Suprapubic skin (tissue), 4 donors: ENCODE measurements at regions not wholly inside any gene's neighbourhood (a gene's known extent, or its start where the extent isn't known, plus 50 kb on each side); places are given as distances from the start of the nearest gene placed in this dataset.

Source experiments
- DNase-seq, 2 donors: peaks; one replicate each; pipeline ENCODE4 v3.0.0-alpha.2; 2019; ENCODE audit warnings: low spot score in 2 of 2
- H3K27ac ChIP-seq: fragments of 200-600 bp; sonication (generic); one replicate; pipeline ENCODE4 v1.5.1; 2019
- H3K27me3 ChIP-seq: fragments of 200-600 bp; sonication (generic); one replicate; pipeline ENCODE4 v1.5.1; 2019
- H3K36me3 ChIP-seq: fragments of 200-600 bp; sonication (generic); one replicate; pipeline ENCODE4 v1.5.1; 2019
- H3K4me1 ChIP-seq: fragments of 200-600 bp; sonication (generic); one replicate; pipeline ENCODE4 v1.5.1; 2019
- H3K4me3 ChIP-seq: fragments of 200-600 bp; sonication (generic); one replicate; pipeline ENCODE4 v1.5.1; 2019; ENCODE audit warnings: mild to moderate bottlenecking
- H3K9me3 ChIP-seq: fragments of 200-600 bp; sonication (generic); one replicate; pipeline ENCODE4 v1.5.1; 2019
- EP300 ChIP-seq: sonication (generic); formaldehyde crosslinking; IDR thresholded peaks from one replicate; pipeline ENCODE4 v1.6.1; 2017; ENCODE audit warnings: antibody characterized with exemption
- POLR2A ChIP-seq, 2 donors: fragments of 450-650 bp; IDR thresholded peaks; one replicate each; pipeline ENCODE4 v1.6.1; 2017; ENCODE audit warnings: antibody characterized with exemption in 2 of 2, mild to moderate bottlenecking in 2 of 2, moderate library complexity in 2 of 2
- POLR2AphosphoS5 ChIP-seq, 3 donors: sonication (generic); formaldehyde crosslinking; IDR thresholded peaks; one replicate each; pipeline ENCODE4 v1.6.1; 2017; ENCODE audit warnings: antibody characterized with exemption in 3 of 3
- WGBS: methylation state at CpG from one replicate; pipeline ENCODE4 v1.1.5; 2018; 5-methylcytosine and 5-hydroxymethylcytosine counted together
- TF ChIP-seq, protein P1 (sequence below), 2 donors: fragments of 200-600 bp in 1 of 2; fragments of 450-650 bp in 1 of 2; sonication (generic) in 1 of 2; IDR thresholded peaks; one replicate each; pipeline ENCODE4 v1.5.1; 2016 to 2019; ENCODE audit warnings: antibody characterized with exemption in 2 of 2, mild to moderate bottlenecking in 1 of 2, moderate library complexity in 1 of 2

- no peak for DNase-seq
- no peak for TF ChIP-seq POLR2AphosphoS5 (IDR thresholded peaks at IDR 0.05)
- TF ChIP-seq EP300, result no peak
- TF ChIP-seq, protein P1, sequence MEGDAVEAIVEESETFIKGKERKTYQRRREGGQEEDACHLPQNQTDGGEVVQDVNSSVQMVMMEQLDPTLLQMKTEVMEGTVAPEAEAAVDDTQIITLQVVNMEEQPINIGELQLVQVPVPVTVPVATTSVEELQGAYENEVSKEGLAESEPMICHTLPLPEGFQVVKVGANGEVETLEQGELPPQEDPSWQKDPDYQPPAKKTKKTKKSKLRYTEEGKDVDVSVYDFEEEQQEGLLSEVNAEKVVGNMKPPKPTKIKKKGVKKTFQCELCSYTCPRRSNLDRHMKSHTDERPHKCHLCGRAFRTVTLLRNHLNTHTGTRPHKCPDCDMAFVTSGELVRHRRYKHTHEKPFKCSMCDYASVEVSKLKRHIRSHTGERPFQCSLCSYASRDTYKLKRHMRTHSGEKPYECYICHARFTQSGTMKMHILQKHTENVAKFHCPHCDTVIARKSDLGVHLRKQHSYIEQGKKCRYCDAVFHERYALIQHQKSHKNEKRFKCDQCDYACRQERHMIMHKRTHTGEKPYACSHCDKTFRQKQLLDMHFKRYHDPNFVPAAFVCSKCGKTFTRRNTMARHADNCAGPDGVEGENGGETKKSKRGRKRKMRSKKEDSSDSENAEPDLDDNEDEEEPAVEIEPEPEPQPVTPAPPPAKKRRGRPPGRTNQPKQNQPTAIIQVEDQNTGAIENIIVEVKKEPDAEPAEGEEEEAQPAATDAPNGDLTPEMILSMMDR (IDR thresholded peaks at IDR 0.05), result no peak
- TF ChIP-seq POLR2A (IDR thresholded peaks at IDR 0.05), result no peak
- H3K27me3 ChIP-seq, result no peaks in the 10 kb centered on the region
- no peaks in the 10 kb centered on the region for H3K36me3 ChIP-seq
- H3K4me3 ChIP-seq, result no peak overlapping the region
- no peaks in the 10 kb centered on the region for H3K4me1 ChIP-seq
- WGBS, result 88% methylated on average over 3 of the region's 3 CpGs
- no peak overlapping the region for H3K27ac ChIP-seq
- H3K9me3 ChIP-seq, result no peaks in the 10 kb centered on the region
These were observed 88.3 kb upstream of the DDIT4L start for GRCh38 chr4:100278567-100278966.

DNA sequence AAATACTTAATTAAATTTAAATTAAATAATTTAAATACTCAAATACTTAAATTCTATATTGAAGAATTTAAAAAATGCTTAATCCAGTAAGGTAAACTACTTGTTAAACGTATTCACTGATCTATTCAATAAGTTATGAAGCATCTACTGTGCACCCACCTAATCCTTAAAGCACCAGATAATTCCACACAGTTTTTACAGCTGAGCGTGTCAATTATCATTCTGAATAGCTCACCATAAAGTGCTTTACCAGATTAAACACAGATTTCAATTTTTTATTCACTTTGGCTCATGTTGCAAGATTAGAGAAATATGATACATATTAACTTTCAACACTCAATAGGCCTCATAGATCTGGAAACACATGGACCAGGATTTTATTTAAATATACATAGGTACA lies 79.2 kb upstream of the DDIT4L start:
- Histone ChIP-seq H3K27me3 (no peaks in the 10 kb centered on the region), H3K27ac (no peak overlapping the region), H3K36me3 (no peaks in the 10 kb centered on the region), H3K4me1 (no peaks in the 10 kb centered on the region), H3K9me3 (no peaks in the 10 kb centered on the region), H3K4me3 (no peak overlapping the region)
- no peak for TF ChIP-seq POLR2A (IDR thresholded peaks at IDR 0.05)
- no peak for DNase-seq
- WGBS, result 86% methylated on average over 2 of the region's 2 CpGs

- TF ChIP-seq EP300, result no peak
- TF ChIP-seq POLR2AphosphoS5 (IDR thresholded peaks at IDR 0.05), result no peak
- TF ChIP-seq, protein P1 (IDR thresholded peaks at IDR 0.05), result no peak
- Histone ChIP-seq H3K27ac (no peak overlapping the region), H3K4me3 (no peak overlapping the region), H3K27me3 (no peaks in the 10 kb centered on the region), H3K9me3 (no peaks in the 10 kb centered on the region), H3K4me1 (no peaks in the 10 kb centered on the region), H3K36me3 (no peaks in the 10 kb centered on the region)
- WGBS, result 75% methylated on average over 2 of the region's 2 CpGs
- no peak for DNase-seq
These were observed 78.5 kb upstream of the DDIT4L start for GRCh38 chr4:100268789-100269188.

DNA sequence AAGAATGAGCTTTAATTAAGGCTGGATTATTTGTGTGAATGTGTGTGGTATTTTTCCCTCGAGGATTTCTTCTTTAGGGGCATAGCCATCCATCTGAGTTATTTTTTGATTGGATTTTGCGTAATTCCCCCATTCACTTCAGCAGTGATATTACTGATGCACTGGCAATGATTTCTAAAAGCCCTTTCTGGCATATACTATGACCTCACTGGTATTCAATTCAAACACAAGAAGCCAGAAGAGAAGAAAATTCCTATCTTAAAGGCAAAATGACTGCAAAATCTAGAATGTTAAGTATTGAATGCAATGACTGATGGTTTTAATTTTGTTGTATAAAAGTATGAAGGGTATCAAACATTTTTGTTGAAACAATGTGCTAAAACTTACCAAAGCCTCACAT lies 71.1 kb upstream of the DDIT4L start:
- H3K4me3 ChIP-seq, result no peak overlapping the region
- 47% methylated on average over 2 of the region's 2 CpGs for WGBS
- DNase-seq, result no peak
- TF ChIP-seq POLR2A (IDR thresholded peaks at IDR 0.05) (no peak), POLR2AphosphoS5 (IDR thresholded peaks at IDR 0.05) (no peak), EP300 (no peak)
- TF ChIP-seq, protein P1 (IDR thresholded peaks at IDR 0.05), result no peak
- no peak overlapping the region for H3K27ac ChIP-seq
- no peaks in the 10 kb centered on the region for H3K27me3 ChIP-seq
- H3K9me3 ChIP-seq, result no peaks in the 10 kb centered on the region
- H3K4me1 ChIP-seq, result no peaks in the 10 kb centered on the region
- H3K36me3 ChIP-seq, result no peaks in the 10 kb centered on the region

DNA sequence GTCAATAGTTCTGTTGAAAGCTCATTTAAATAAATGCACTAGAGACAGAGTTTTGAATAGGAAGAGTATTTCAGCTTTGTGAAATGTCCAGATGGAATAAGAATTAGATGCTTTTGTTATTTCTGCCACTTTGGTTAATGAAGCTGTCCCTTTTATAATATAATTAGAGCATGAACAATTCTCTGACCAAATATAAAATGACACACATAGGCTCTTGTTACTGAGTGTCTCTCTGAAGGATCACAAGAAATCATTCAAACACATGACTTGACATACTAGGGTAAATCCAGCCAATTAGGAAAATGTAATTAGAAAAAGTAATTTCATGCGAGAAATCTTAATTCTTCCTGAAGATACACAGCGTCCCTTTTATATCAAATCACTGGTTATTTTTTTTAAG lies 68.4 kb upstream of the DDIT4L start:
- Histone ChIP-seq H3K9me3 (no peaks in the 10 kb centered on the region), H3K27me3 (no peaks in the 10 kb centered on the region), H3K4me1 (no peaks in the 10 kb centered on the region), H3K4me3 (no peak overlapping the region), H3K36me3 (no peaks in the 10 kb centered on the region), H3K27ac (no peak overlapping the region)
- TF ChIP-seq EP300, result no peak
- TF ChIP-seq POLR2AphosphoS5 (IDR thresholded peaks at IDR 0.05), result no peak
- TF ChIP-seq, protein P1 (IDR thresholded peaks at IDR 0.05), result no peak
- no peak for TF ChIP-seq POLR2A (IDR thresholded peaks at IDR 0.05)
- DNase-seq, result no peak
- 81% methylated on average over 2 of the region's 2 CpGs for WGBS

- WGBS, result 75% methylated on average over 1 of the region's 1 CpG
These were observed 67.3 kb upstream of the DDIT4L start for GRCh38 chr4:100257567-100257966.

More at GRCh38 chr4:100257567-100257966, 67.3 kb upstream of the DDIT4L start:
- H3K4me1 ChIP-seq, result no peaks in the 10 kb centered on the region
- H3K9me3 ChIP-seq, result no peaks in the 10 kb centered on the region
- H3K36me3 ChIP-seq, result no peaks in the 10 kb centered on the region
- no peak overlapping the region for H3K27ac ChIP-seq
- no peak overlapping the region for H3K4me3 ChIP-seq
- no peak for DNase-seq
- H3K27me3 ChIP-seq, result no peaks in the 10 kb centered on the region
- TF ChIP-seq, protein P1 (IDR thresholded peaks at IDR 0.05), result no peak
- TF ChIP-seq POLR2A (IDR thresholded peaks at IDR 0.05) (no peak), POLR2AphosphoS5 (IDR thresholded peaks at IDR 0.05) (no peak), EP300 (no peak)
